Keratinocyte (primary cell): ENCODE measurements at regions not wholly inside any gene's neighbourhood (a gene's known extent, or its start where the extent isn't known, plus 50 kb on each side); places are given as distances from the start of the nearest gene placed in this dataset.

Experiments used
- EZH2 ChIP-seq: IDR thresholded peaks from one replicate; pipeline ENCODE4 v1.6.1; 2012; ENCODE audit warnings: inconsistent platforms, mild to moderate bottlenecking, low read length, moderate library complexity
- TF ChIP-seq, protein P1 (sequence below), 3 experiments: IDR thresholded peaks in 1 of 3; conservative IDR thresholded peaks in 1 of 3; optimal IDR thresholded peaks in 1 of 3; 2 replicates in 2 of 3; 3 replicates in 1 of 3; pipeline versions ENCODE3 to v1.5.1; 2011; ENCODE audit warnings: low read length in 3 of 3, mild to moderate bottlenecking in 3 of 3, moderate library complexity in 2 of 3, control low read depth in 1 of 3, inconsistent platforms in 1 of 3; ENCODE audit not compliant: insufficient read depth in 2 of 3; ENCODE audit errors: extremely low read depth in 1 of 3

DNA sequence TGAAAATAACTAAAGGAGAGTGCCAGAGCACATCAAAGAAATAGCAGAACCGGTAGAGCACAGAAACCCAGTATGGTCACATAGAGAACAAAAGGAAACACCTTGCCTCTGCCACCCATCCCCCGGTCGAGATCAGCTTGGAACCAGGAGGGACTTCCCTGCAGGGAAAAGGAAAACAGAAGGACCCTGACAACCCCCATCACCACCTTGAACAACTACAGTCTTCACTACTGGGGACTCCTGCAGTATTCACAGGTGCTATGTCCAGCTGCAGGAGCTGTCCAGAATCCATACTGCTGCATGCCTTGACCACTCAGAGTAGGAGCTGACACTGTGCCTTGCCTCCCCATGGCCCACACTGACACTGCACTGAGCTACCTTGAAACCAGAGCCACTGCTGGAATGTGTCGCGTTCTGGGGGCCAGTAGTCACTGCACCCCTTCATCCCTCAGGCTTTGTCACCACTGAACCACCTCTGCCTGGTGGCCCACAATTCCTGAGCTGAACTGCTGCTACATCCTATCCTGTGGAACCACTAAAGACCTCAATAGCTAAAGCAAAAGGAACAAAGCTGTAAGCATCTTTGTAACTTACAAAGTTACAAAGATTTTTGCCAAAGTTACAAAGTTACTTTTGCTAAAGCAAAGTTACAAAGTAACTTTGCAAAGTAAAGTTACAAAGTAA is 66.8 kb downstream of the TRIL start:
- TF ChIP-seq, protein P1, sequence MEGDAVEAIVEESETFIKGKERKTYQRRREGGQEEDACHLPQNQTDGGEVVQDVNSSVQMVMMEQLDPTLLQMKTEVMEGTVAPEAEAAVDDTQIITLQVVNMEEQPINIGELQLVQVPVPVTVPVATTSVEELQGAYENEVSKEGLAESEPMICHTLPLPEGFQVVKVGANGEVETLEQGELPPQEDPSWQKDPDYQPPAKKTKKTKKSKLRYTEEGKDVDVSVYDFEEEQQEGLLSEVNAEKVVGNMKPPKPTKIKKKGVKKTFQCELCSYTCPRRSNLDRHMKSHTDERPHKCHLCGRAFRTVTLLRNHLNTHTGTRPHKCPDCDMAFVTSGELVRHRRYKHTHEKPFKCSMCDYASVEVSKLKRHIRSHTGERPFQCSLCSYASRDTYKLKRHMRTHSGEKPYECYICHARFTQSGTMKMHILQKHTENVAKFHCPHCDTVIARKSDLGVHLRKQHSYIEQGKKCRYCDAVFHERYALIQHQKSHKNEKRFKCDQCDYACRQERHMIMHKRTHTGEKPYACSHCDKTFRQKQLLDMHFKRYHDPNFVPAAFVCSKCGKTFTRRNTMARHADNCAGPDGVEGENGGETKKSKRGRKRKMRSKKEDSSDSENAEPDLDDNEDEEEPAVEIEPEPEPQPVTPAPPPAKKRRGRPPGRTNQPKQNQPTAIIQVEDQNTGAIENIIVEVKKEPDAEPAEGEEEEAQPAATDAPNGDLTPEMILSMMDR (optimal IDR thresholded peaks at IDR 0.05 in 1 of 3, IDR thresholded peaks at IDR 0.05 in 1 of 3, conservative IDR thresholded peaks at IDR 0.05 in 1 of 3; ENCODE audit: extremely low read depth in 1 of 3, insufficient read depth in 2 of 3, low read length in 3 of 3) = no peak
- TF ChIP-seq EZH2 = no peak
